ENCODE measurements at regions not wholly inside any gene's neighbourhood (a gene's known extent, or its start where the extent isn't known, plus 50 kb on each side); places are given as distances from the start of the nearest gene placed in this dataset.

GRCh38 chr2:16219292-16219975 lies 279.1 kb downstream of the MYCN start:
- TF ChIP-seq, protein P1, sequence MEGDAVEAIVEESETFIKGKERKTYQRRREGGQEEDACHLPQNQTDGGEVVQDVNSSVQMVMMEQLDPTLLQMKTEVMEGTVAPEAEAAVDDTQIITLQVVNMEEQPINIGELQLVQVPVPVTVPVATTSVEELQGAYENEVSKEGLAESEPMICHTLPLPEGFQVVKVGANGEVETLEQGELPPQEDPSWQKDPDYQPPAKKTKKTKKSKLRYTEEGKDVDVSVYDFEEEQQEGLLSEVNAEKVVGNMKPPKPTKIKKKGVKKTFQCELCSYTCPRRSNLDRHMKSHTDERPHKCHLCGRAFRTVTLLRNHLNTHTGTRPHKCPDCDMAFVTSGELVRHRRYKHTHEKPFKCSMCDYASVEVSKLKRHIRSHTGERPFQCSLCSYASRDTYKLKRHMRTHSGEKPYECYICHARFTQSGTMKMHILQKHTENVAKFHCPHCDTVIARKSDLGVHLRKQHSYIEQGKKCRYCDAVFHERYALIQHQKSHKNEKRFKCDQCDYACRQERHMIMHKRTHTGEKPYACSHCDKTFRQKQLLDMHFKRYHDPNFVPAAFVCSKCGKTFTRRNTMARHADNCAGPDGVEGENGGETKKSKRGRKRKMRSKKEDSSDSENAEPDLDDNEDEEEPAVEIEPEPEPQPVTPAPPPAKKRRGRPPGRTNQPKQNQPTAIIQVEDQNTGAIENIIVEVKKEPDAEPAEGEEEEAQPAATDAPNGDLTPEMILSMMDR (IDR thresholded peaks at IDR 0.05): no peak
- TF ChIP-seq POLR2A (IDR thresholded peaks at IDR 0.05): no peak
